ENCODE measurements at regions not wholly inside any gene's neighbourhood (a gene's known extent, or its start where the extent isn't known, plus 50 kb on each side); places are given as distances from the start of the nearest gene placed in this dataset.

- TF ChIP-seq CTCF (IDR thresholded peaks at IDR 0.05) = no peak
These were observed 259.5 kb upstream of the FAM174A start for GRCh38 chr5:100275631-100276030.

- no peak for TF ChIP-seq CTCF (IDR thresholded peaks at IDR 0.05)
These were observed 261.2 kb upstream of the FAM174A start for GRCh38 chr5:100273846-100274580.

- TF ChIP-seq CTCF (IDR thresholded peaks at IDR 0.05) = no peak
These were observed 265.0 kb upstream of the FAM174A start for GRCh38 chr5:100270023-100270771.

GRCh38 chr5:100260968-100261367 lies 274.2 kb upstream of the FAM174A start:
- TF ChIP-seq CTCF (IDR thresholded peaks at IDR 0.05) = no peak

GRCh38 chr5:100252944-100253343 lies 282.2 kb upstream of the FAM174A start:
- no peak for TF ChIP-seq CTCF (IDR thresholded peaks at IDR 0.05)

GRCh38 chr5:100252037-100252436 lies 283.1 kb upstream of the FAM174A start:
- TF ChIP-seq CTCF (IDR thresholded peaks at IDR 0.05) = no peak

GRCh38 chr5:100249884-100250269 lies 285.3 kb upstream of the FAM174A start:
- TF ChIP-seq CTCF (IDR thresholded peaks at IDR 0.05) = no peak
